HCT116 (cell line): ENCODE measurements at regions not wholly inside any gene's neighbourhood (a gene's known extent, or its start where the extent isn't known, plus 50 kb on each side); places are given as distances from the start of the nearest gene placed in this dataset.

Experiments
- ATAC-seq: fragments of 200-7000 bp; cut with Tn5 transposase; 2 replicates; pipeline ENCODE4 v1.9.1; 2020; ENCODE audit warnings: mild to moderate bottlenecking, moderate library complexity
- BruUV-seq: library from RNA; stranded (reverse); fragments of 400-500 nt; replicated peaks from 2 replicates; lab custom pipeline; 2021; lab: Mats Ljungman, UMichigan
- CTCF ChIA-PET: fragments of 300-600 bp; sonication (Branson Sonifier 250); formaldehyde crosslinking; loops from one replicate; lab custom pipeline; 2021; ENCODE audit warnings: antibody characterized with exemption; lab: Charles Lee
- POLR2A ChIA-PET: fragments of 300-600, 350-600 bp; sonication (Branson Sonifier 250); formaldehyde crosslinking; loops from one replicate; lab custom pipeline; 2021; ENCODE audit warnings: antibody characterized with exemption; lab: Charles Lee
- RAD21 ChIA-PET, 2 experiments: fragments of 300-600 bp; sonication (Branson Sonifier 250); formaldehyde crosslinking; loops; one replicate each; lab custom pipeline; 2023; ENCODE audit warnings: low total read pairs in 2 of 2; ENCODE audit not compliant: uncharacterized antibody in 2 of 2, unreplicated experiment in 2 of 2, low non-redundant PET in 1 of 2; lab: Charles Lee
- DNase-seq: peaks from one replicate; pipeline ENCODE4 v3.0.0-alpha.2; 2010; ENCODE audit warnings: low read depth, low spot score
- H2AFZ ChIP-seq: fragments of 200-600 bp; shearing (Covaris generic), sonication (generic); 2 replicates; pipeline ENCODE4 v1.6.1; 2017; ENCODE audit warnings: low read depth, mixed run types, mixed read lengths, antibody characterized with exemption, low read length; ENCODE audit not compliant: poor library complexity, severe bottlenecking
- H3K27ac ChIP-seq: 2 replicates; pipeline ENCODE4 v1.5.1; 2012; ENCODE audit warnings: low read depth, low read length
- H3K27me3 ChIP-seq: fragments of 200-600 bp; sonication (generic); 2 replicates; pipeline ENCODE4 v1.6.1; 2016; ENCODE audit warnings: mixed run types, low read length, mixed read lengths; ENCODE audit not compliant: insufficient read depth
- H3K36me3 ChIP-seq, 2 experiments: fragments of 200-500 bp in 1 of 2; fragments of 200-600 bp in 1 of 2; sonication (Bioruptor generic) in 1 of 2; sonication (generic) in 1 of 2; 2 replicates each; pipeline versions ENCODE4 v1.5.1 to v1.6.1; 2014 to 2016; ENCODE audit warnings: low read length in 2 of 2, inconsistent platforms in 1 of 2, mixed read lengths in 1 of 2, mixed run types in 1 of 2; ENCODE audit not compliant: insufficient read depth in 2 of 2, control insufficient read depth in 1 of 2
- H3K4me1 ChIP-seq, 2 experiments: fragments of 200-600 bp in 1 of 2; sonication (generic) in 1 of 2; 2 replicates each; pipeline versions ENCODE4 v1.5.1 to v1.6.1; 2012 to 2017; ENCODE audit warnings: low read length in 2 of 2, inconsistent platforms in 1 of 2, mild to moderate bottlenecking in 1 of 2, mixed read lengths in 1 of 2, mixed run types in 1 of 2, moderate library complexity in 1 of 2; ENCODE audit not compliant: insufficient read depth in 2 of 2, control insufficient read depth in 1 of 2
- H3K4me2 ChIP-seq: fragments of 200-600 bp; sonication (generic); 2 replicates; pipeline ENCODE4 v1.6.1; 2017; ENCODE audit warnings: mixed run types, low read length, mixed read lengths
- H3K4me3 ChIP-seq, 2 experiments: fragments of 200-600 bp in 1 of 2; sonication (generic) in 1 of 2; replicated peaks in 1 of 2; 2 replicates each; pipeline ENCODE4 v1.5.1; 2011 to 2016; ENCODE audit warnings: low read length in 2 of 2, control low read depth in 1 of 2, low read depth in 1 of 2, mild to moderate bottlenecking in 1 of 2, mixed read lengths in 1 of 2, mixed run types in 1 of 2
- H3K79me2 ChIP-seq: fragments of 200-600 bp; sonication (generic); 2 replicates; pipeline ENCODE4 v1.6.1; 2017; ENCODE audit warnings: mild to moderate bottlenecking, mixed run types, low read length, moderate library complexity, mixed read lengths; ENCODE audit not compliant: insufficient read depth
- H3K9ac ChIP-seq: fragments of 200-600 bp; sonication (generic); 2 replicates; pipeline ENCODE4 v1.6.1; 2016; ENCODE audit warnings: low read length, mixed read lengths
- H3K9me2 ChIP-seq: fragments of 200-600 bp; sonication (generic), shearing (Covaris generic); 2 replicates; pipeline ENCODE4 v1.6.1; 2017; ENCODE audit warnings: mixed run types, mild to moderate bottlenecking, moderate library complexity; ENCODE audit not compliant: insufficient read depth
- H3K9me3 ChIP-seq, 2 experiments: fragments of 200-500 bp in 1 of 2; fragments of 200-600 bp in 1 of 2; sonication (Bioruptor generic) in 1 of 2; sonication (generic) in 1 of 2; 2 replicates each; pipeline ENCODE4 v1.6.1; 2014 to 2017; ENCODE audit warnings: low read length in 2 of 2, mixed read lengths in 2 of 2, inconsistent platforms in 1 of 2, low read depth in 1 of 2, mild to moderate bottlenecking in 1 of 2, mixed run types in 1 of 2, moderate library complexity in 1 of 2; ENCODE audit not compliant: control insufficient read depth in 1 of 2, insufficient read depth in 1 of 2
- H4K20me1 ChIP-seq: fragments of 200-600 bp; sonication (generic), shearing (Covaris generic); 2 replicates; pipeline ENCODE4 v1.6.1; 2017; ENCODE audit warnings: mixed run types, mild to moderate bottlenecking, moderate library complexity; ENCODE audit not compliant: insufficient read depth
- CBX3 ChIP-seq: IDR thresholded peaks from 2 replicates; pipeline ENCODE4 v1.6.1; 2012; ENCODE audit warnings: low read depth
- EGR1 ChIP-seq: IDR thresholded peaks from 2 replicates; pipeline ENCODE4 v1.6.1; 2012; ENCODE audit warnings: low read depth
- EZH2phosphoT487 ChIP-seq: fragments of 200-600 bp; IDR thresholded peaks from 2 replicates; pipeline ENCODE4 v1.6.1; 2018; ENCODE audit warnings: antibody characterized with exemption, borderline replicate concordance
- JUND ChIP-seq: IDR thresholded peaks from 2 replicates; pipeline ENCODE4 v1.6.1; 2012
- SP1 ChIP-seq: IDR thresholded peaks from 2 replicates; pipeline ENCODE4 v1.6.1; 2012; ENCODE audit warnings: low read depth
- YY1 ChIP-seq: IDR thresholded peaks from 2 replicates; pipeline ENCODE4 v1.6.1; 2011; ENCODE audit warnings: low read length, low read depth, moderate library complexity, mild to moderate bottlenecking; ENCODE audit not compliant: insufficient replicate concordance; ENCODE audit errors: extremely low read depth
- ZNF274 ChIP-seq: fragments of 200-500 bp; sonication (Bioruptor generic); IDR thresholded peaks from 2 replicates; pipeline ENCODE4 v1.6.1; 2014; ENCODE audit warnings: mild to moderate bottlenecking, low read depth, low read length, inconsistent platforms
- intact Hi-C: fragments of 100-400 bp; cut with micrococcal nuclease; formaldehyde crosslinking; loops from 2 replicates; pipeline ENCODE4 v1.10.0; 2022
- TF ChIP-seq, protein P1 (sequence below): IDR thresholded peaks from 2 replicates; pipeline ENCODE4 v1.6.1; 2012; ENCODE audit warnings: low read depth
- TF ChIP-seq, protein P2 (sequence below): IDR thresholded peaks from 2 replicates; pipeline ENCODE4 v1.6.1; 2012

DNA sequence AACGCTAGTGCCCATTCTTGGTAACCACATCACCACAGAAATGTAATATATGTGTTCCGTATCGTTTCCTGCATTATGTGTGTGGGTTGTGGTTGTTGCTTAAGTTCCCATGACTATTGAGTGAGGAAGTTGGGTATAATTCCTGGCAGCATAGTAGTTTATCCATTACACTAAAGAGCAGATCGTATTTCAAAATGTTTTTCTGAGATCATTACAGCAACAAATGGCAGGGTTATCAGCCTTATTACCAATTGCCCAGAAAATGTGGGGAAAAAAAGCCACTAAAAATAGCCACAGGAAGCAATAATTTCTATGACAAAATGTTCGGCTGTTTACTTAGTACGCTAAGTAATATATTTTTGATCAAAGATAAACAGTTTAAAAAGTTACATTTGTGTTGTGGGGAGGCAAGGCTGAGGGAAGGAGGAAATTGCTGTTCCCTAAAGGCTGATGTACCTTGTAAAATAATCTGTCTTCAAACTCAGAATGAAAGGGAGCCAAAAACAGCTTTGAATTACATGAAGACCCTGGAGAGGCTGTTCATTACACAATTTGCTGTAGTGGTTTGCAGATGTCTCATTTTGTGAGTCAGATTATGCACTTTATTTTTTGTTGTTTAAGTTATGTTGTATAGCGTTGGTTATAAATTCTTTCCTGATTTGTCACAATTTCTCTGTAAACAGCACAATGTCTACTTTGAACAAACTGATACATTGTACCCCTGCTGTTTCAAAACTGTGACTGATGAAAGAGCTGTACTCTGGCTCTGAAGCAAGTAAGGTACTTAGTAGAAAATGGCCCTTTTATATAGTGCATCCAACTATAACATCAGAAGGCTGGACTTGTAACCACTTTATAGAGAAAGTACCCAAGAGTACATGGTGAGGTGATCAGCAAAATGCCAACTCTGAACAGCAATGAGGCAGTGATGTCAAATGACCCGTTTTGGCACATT is 1028.5 kb downstream of the NR2F1-AS1 start (continued):
- TF ChIP-seq, protein P1, sequence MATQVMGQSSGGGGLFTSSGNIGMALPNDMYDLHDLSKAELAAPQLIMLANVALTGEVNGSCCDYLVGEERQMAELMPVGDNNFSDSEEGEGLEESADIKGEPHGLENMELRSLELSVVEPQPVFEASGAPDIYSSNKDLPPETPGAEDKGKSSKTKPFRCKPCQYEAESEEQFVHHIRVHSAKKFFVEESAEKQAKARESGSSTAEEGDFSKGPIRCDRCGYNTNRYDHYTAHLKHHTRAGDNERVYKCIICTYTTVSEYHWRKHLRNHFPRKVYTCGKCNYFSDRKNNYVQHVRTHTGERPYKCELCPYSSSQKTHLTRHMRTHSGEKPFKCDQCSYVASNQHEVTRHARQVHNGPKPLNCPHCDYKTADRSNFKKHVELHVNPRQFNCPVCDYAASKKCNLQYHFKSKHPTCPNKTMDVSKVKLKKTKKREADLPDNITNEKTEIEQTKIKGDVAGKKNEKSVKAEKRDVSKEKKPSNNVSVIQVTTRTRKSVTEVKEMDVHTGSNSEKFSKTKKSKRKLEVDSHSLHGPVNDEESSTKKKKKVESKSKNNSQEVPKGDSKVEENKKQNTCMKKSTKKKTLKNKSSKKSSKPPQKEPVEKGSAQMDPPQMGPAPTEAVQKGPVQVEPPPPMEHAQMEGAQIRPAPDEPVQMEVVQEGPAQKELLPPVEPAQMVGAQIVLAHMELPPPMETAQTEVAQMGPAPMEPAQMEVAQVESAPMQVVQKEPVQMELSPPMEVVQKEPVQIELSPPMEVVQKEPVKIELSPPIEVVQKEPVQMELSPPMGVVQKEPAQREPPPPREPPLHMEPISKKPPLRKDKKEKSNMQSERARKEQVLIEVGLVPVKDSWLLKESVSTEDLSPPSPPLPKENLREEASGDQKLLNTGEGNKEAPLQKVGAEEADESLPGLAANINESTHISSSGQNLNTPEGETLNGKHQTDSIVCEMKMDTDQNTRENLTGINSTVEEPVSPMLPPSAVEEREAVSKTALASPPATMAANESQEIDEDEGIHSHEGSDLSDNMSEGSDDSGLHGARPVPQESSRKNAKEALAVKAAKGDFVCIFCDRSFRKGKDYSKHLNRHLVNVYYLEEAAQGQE: no peak
- TF ChIP-seq EZH2phosphoT487 (no peak), JUND (peak; percentile 64), YY1 (peak; percentile 44), CBX3 (peak; percentile 62), SP1 (peak; percentile 84)

DNA sequence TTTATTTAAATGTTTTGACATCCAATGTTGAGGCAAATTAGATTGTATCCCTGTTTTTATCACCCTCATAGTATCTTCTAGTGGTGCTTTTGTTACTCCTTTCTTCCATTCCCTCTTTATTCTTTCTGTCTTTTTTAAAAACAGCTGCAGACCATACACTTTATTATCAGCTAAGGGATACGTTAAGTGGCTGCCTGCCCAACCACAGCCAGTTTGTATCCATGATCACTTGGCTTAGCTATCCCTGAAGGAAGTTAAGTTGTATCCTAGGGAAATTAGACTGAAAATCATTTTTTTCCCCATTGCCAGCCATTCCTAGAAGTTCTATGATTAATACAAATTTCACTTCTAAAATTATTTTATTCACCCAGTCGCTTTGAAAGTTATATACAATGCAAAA is 1032.7 kb downstream of the NR2F1-AS1 start:
- Histone ChIP-seq H3K27me3 (no peaks in the 10 kb centered on the region), H3K9me3 (no peaks in the 10 kb centered on the region), H3K9ac (no peak overlapping the region), H3K4me2 (no peak overlapping the region), H4K20me1 (no peaks in the 10 kb centered on the region), H3K79me2 (no peaks in the 10 kb centered on the region), H3K4me3 (no peak overlapping the region), H2AFZ (no peak overlapping the region), H3K9me2 (no peaks in the 10 kb centered on the region), H3K27ac (no peak overlapping the region), H3K4me1 (peaks cover 18 to 21% of the 10 kb centered on the region in 2 experiments), H3K36me3 (no peaks in the 10 kb centered on the region)
- ChIA-PET CTCF (no interaction called here), POLR2A (no interaction called here), RAD21 (no interaction called here)
- TF ChIP-seq JUND (no peak), CBX3 (no peak), ZNF274 (no peak), EGR1 (no peak)
- TF ChIP-seq, protein P2, sequence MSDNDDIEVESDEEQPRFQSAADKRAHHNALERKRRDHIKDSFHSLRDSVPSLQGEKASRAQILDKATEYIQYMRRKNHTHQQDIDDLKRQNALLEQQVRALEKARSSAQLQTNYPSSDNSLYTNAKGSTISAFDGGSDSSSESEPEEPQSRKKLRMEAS: no peak
- ATAC-seq (no peak), DNase-seq (no peak)
- intact Hi-C loops: no loop called here
- BruUV-seq: no TSS peak
